RWPE2 (cell line): ENCODE measurements at regions not wholly inside any gene's neighbourhood (a gene's known extent, or its start where the extent isn't known, plus 50 kb on each side); places are given as distances from the start of the nearest gene placed in this dataset.

ENCODE experiments used
- ATAC-seq: fragments of 200-7000 bp; cut with Tn5 transposase; 3 replicates; pipeline ENCODE4 v1.9.1; 2021; ENCODE audit warnings: low read depth
- DNase-seq: peaks from one replicate; pipeline ENCODE4 v3.0.0-alpha.2; 2020; ENCODE audit warnings: low spot score
- H3K27ac ChIP-seq: fragments of 450-650 bp; 2 replicates; pipeline ENCODE4 v1.5.1; 2017; ENCODE audit warnings: mild to moderate bottlenecking; ENCODE audit not compliant: poor library complexity, severe bottlenecking
- H3K27me3 ChIP-seq: fragments of 250-450 bp; sonication (Bioruptor Pico); 2 replicates; pipeline ENCODE4 v1.5.1; 2021; ENCODE audit warnings: mild to moderate bottlenecking, moderate library complexity; ENCODE audit not compliant: insufficient read depth, poor library complexity, severe bottlenecking
- H3K36me3 ChIP-seq: fragments of 250-450 bp; sonication (Bioruptor Pico); 2 replicates; pipeline ENCODE4 v1.5.1; 2020; ENCODE audit warnings: low read depth, mild to moderate bottlenecking, moderate library complexity
- H3K4me1 ChIP-seq: fragments of 250-450 bp; sonication (Bioruptor Pico); 2 replicates; pipeline ENCODE4 v1.5.1; 2021; ENCODE audit warnings: mild to moderate bottlenecking, moderate library complexity; ENCODE audit not compliant: insufficient read depth, poor library complexity, severe bottlenecking
- H3K4me3 ChIP-seq: fragments of 250-450 bp; sonication (Bioruptor Pico); 2 replicates; pipeline ENCODE4 v1.5.1; 2021; ENCODE audit warnings: mild to moderate bottlenecking, moderate library complexity; ENCODE audit not compliant: severe bottlenecking
- H3K9me3 ChIP-seq: fragments of 250-450 bp; sonication (Bioruptor Pico); 2 replicates; pipeline ENCODE4 v1.5.1; 2021; ENCODE audit warnings: mild to moderate bottlenecking, moderate library complexity; ENCODE audit not compliant: severe bottlenecking
- TF ChIP-seq, protein P1 (sequence below): fragments of 450-650 bp; IDR thresholded peaks from one replicate; pipeline ENCODE4 v1.5.1; 2017; ENCODE audit warnings: mild to moderate bottlenecking, moderate library complexity; ENCODE audit not compliant: poor library complexity, severe bottlenecking

DNA sequence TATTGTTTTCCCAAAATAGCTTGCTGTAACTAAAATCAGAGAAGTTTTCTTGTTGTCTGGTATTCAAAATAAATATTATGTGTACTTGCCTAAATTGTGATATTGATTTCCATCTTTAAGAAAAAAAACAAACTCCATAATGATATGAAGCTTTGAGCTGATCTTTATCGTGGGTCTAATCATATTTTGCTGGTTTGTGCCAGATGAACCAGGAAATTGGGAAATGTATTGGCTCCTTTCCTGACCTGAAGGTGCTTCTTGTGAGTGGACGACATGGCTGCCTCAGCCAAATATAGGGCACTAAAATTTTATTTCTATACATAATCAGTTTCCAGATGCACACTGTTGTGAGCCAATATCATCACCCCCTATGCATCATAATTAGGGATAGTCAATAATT is 113.3 kb downstream of the DIPK2A start:
- Histone ChIP-seq H3K9me3 (no peaks in the 10 kb centered on the region), H3K36me3 (no peaks in the 10 kb centered on the region), H3K27ac (no peak overlapping the region), H3K4me3 (no peak overlapping the region), H3K4me1 (peaks cover 5% of the 10 kb centered on the region), H3K27me3 (no peaks in the 10 kb centered on the region)
- no peak for DNase-seq
- ATAC-seq: no peak
- TF ChIP-seq, protein P1, sequence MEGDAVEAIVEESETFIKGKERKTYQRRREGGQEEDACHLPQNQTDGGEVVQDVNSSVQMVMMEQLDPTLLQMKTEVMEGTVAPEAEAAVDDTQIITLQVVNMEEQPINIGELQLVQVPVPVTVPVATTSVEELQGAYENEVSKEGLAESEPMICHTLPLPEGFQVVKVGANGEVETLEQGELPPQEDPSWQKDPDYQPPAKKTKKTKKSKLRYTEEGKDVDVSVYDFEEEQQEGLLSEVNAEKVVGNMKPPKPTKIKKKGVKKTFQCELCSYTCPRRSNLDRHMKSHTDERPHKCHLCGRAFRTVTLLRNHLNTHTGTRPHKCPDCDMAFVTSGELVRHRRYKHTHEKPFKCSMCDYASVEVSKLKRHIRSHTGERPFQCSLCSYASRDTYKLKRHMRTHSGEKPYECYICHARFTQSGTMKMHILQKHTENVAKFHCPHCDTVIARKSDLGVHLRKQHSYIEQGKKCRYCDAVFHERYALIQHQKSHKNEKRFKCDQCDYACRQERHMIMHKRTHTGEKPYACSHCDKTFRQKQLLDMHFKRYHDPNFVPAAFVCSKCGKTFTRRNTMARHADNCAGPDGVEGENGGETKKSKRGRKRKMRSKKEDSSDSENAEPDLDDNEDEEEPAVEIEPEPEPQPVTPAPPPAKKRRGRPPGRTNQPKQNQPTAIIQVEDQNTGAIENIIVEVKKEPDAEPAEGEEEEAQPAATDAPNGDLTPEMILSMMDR: no peak

DNA sequence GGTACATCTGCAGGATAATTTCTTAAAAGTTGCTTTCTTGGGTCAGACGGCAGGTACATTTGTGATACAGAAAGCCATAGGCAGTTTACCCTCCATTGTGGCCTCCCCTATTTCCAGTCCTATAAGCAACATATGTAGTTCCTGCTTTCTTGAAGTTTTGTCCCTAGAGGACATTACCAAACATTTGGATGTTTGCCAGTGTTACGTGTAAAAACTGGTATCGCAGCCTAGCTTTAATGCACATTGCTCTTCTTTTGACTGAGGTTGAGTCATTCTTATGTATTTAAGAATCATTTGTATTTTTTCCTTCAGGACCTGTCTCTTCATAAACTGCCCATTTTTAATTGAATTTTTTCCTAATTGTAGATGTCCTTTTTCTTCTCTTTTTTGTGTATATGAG is 114.3 kb downstream of the DIPK2A start:
- DNase-seq: no peak
- no peaks in the 10 kb centered on the region for H3K27me3 ChIP-seq
- H3K4me1 ChIP-seq: peaks cover 5% of the 10 kb centered on the region
- no peak overlapping the region for H3K4me3 ChIP-seq
- no peaks in the 10 kb centered on the region for H3K9me3 ChIP-seq
- ATAC-seq: peak; percentile 74
- H3K36me3 ChIP-seq: no peaks in the 10 kb centered on the region
- TF ChIP-seq, protein P1: no peak
- no peak overlapping the region for H3K27ac ChIP-seq

DNA sequence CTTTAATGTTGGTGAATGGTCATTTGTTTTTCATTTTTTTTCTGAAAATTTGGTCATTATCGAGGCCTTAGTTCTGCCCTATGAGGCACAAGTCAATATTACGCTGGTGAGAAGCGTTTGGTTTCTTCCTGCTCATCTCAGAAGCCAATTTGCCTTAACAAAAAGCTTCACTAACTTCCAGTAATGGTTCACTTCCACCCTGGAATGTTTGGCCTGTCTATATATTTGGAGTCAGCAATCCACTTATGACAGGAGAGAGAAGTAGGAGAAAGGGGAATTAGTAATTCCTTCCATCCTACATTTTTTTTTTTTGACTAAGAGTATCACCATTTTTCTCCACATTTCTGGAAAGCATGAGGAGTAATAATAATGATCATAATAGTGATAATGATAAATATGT is 124.4 kb downstream of the DIPK2A start:
- no peak for ATAC-seq

DNA sequence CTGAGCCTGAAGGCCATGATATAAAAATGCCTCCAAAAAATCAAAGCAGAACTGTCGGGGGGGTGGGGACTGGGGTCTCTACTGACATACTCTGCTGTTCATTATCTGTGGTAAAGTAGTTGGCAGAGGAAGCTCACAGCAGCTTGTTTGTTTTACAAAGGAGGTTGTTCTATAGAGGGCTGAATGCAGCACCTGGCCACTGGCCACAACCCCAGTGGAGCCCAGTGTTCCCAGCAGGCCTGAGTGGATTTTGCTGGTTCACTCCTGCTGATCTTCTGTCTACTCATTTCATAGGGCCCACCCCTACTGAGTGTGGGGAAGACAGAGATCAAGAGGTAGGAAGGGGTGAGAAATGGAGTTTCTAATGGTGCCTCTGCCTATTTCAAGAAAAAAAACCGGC is 125.5 kb downstream of the DIPK2A start:
- no peaks in the 10 kb centered on the region for H3K36me3 ChIP-seq
- ATAC-seq (no peak), DNase-seq (no peak)
- H3K4me3 ChIP-seq: no peak overlapping the region
- TF ChIP-seq, protein P1: no peak
- no peak overlapping the region for H3K27ac ChIP-seq
- no peaks in the 10 kb centered on the region for H3K9me3 ChIP-seq
- H3K4me1 ChIP-seq: no peaks in the 10 kb centered on the region
- no peaks in the 10 kb centered on the region for H3K27me3 ChIP-seq

More for the DNA sequence above, 124.4 kb downstream of the DIPK2A start:
- H3K9me3 ChIP-seq: no peaks in the 10 kb centered on the region
- no peak overlapping the region for H3K4me3 ChIP-seq
- no peaks in the 10 kb centered on the region for H3K36me3 ChIP-seq
- no peak overlapping the region for H3K27ac ChIP-seq
- no peak for DNase-seq
- H3K4me1 ChIP-seq: no peaks in the 10 kb centered on the region
- no peaks in the 10 kb centered on the region for H3K27me3 ChIP-seq
- TF ChIP-seq, protein P1: no peak

DNA sequence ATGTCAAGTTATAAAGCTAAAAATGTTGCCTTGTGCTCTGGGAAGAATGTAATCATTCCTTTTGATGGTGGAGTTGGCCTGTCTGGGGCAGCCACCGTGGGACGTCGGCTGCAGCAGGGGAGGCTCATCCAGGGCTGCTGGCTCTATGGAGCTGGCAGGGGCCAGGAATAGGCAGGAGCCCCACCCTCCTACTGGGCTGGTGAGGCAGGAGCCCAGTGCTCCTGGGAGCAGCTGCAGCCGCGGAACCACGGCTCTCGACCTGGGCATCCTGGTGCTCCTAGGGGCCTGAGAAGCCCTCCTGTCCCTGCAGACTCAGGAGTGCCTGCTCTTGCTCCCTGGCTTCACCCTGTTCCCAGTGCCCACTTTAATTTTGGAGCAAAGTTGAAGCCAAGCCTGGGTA is 127.1 kb downstream of the DIPK2A start:
- DNase-seq (no peak), ATAC-seq (no peak)
- Histone ChIP-seq H3K27ac (no peak overlapping the region), H3K27me3 (no peaks in the 10 kb centered on the region), H3K9me3 (no peaks in the 10 kb centered on the region), H3K4me3 (no peak overlapping the region), H3K36me3 (no peaks in the 10 kb centered on the region), H3K4me1 (no peaks in the 10 kb centered on the region)
- TF ChIP-seq, protein P1: no peak
